ENCODE measurements at regions not wholly inside any gene's neighbourhood (a gene's known extent, or its start where the extent isn't known, plus 50 kb on each side); places are given as distances from the start of the nearest gene placed in this dataset.

DNA sequence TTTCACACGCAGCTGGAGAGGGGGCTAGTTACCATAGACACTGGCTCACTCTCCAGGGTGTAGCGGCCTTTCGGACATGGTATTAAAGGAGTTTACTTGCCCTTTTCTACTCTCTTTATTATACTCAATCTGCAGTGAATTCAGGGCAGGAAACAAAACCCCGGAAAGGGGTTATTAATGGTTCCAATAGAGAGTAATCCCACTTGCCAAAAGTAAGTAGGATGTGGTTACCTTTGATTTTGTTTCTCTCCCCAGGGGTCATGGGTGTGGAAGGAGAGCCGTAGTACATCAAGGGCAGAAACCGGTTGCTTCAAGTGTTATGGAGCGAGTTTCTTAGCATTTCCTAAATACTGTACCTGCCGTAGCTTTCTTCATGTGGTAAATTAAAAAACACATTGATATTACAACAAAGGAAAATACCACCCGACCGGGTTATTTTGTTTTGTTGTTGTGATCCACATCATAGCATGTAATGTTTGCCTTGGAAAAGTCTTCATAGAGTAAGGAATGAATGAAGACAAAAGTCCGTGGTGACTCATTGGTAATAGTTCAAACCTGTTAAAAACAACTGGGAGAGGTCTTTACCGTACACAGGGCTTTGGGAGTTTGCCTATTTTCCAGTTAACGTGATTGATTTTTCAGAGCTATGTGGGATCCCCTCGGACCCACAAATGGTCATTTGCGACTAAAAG lies 71.5 kb downstream of the SLC4A3 start:
- TF ChIP-seq, protein P1, sequence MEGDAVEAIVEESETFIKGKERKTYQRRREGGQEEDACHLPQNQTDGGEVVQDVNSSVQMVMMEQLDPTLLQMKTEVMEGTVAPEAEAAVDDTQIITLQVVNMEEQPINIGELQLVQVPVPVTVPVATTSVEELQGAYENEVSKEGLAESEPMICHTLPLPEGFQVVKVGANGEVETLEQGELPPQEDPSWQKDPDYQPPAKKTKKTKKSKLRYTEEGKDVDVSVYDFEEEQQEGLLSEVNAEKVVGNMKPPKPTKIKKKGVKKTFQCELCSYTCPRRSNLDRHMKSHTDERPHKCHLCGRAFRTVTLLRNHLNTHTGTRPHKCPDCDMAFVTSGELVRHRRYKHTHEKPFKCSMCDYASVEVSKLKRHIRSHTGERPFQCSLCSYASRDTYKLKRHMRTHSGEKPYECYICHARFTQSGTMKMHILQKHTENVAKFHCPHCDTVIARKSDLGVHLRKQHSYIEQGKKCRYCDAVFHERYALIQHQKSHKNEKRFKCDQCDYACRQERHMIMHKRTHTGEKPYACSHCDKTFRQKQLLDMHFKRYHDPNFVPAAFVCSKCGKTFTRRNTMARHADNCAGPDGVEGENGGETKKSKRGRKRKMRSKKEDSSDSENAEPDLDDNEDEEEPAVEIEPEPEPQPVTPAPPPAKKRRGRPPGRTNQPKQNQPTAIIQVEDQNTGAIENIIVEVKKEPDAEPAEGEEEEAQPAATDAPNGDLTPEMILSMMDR (IDR thresholded peaks at IDR 0.05 in 4 of 5, conservative IDR thresholded peaks at IDR 0.05 in 1 of 5): no peak
- no peak for TF ChIP-seq POLR2A (IDR thresholded peaks at IDR 0.05)

Measured in gastrocnemius medialis (tissue), 4 donors.